SU-DHL-6 (cell line): ENCODE measurements at regions not wholly inside any gene's neighbourhood (a gene's known extent, or its start where the extent isn't known, plus 50 kb on each side); places are given as distances from the start of the nearest gene placed in this dataset.

Experiments
- EZH2phosphoT487 ChIP-seq: fragments of 200-600 bp; sonication (generic), shearing (Covaris generic); conservative IDR thresholded peaks from 2 replicates; pipeline ENCODE4 v1.6.1; 2018; ENCODE audit warnings: mild to moderate bottlenecking, antibody characterized with exemption, low read length, moderate library complexity, mixed read lengths
- TF ChIP-seq, protein P1 (sequence below): fragments of 200-600 bp; sonication (generic); IDR thresholded peaks from one replicate; pipeline ENCODE4 v1.5.1; 2017; ENCODE audit warnings: antibody characterized with exemption, mild to moderate bottlenecking, low read length, moderate library complexity; ENCODE audit not compliant: insufficient read depth, poor library complexity, severe bottlenecking

DNA sequence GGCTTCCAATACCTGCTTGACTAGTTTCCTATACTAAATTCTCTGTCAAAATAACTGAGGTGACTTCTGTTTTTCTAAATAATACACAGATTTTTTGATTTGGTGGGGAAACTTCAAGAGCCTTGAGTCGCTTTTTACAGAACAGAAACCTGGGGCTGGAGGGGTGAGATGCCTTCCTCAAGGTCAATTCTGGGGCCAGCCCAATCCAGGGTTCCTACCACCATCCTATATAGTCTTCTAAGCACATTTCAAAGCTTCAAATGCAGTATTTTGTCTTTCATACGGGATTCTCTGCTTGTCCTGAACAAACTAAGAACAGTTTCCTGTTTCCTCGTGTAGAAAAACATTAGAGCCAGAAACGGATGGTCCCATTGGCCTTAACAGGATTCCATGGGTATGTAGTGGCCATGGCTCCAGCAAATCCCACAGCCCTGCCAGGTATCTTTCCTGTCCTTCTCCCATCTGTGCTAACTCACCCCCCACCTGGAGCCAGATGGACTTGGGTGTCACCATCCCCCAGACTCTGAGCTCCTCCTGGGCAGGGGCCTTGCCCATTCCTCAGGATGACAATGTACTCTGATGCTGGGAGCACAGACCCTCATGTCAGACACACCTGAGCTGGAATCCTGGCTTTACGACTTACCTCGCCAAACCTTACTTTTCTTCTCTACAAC is 146.9 kb downstream of the KLF13 start:
- TF ChIP-seq, protein P1, sequence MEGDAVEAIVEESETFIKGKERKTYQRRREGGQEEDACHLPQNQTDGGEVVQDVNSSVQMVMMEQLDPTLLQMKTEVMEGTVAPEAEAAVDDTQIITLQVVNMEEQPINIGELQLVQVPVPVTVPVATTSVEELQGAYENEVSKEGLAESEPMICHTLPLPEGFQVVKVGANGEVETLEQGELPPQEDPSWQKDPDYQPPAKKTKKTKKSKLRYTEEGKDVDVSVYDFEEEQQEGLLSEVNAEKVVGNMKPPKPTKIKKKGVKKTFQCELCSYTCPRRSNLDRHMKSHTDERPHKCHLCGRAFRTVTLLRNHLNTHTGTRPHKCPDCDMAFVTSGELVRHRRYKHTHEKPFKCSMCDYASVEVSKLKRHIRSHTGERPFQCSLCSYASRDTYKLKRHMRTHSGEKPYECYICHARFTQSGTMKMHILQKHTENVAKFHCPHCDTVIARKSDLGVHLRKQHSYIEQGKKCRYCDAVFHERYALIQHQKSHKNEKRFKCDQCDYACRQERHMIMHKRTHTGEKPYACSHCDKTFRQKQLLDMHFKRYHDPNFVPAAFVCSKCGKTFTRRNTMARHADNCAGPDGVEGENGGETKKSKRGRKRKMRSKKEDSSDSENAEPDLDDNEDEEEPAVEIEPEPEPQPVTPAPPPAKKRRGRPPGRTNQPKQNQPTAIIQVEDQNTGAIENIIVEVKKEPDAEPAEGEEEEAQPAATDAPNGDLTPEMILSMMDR: no peak
- TF ChIP-seq EZH2phosphoT487: no peak
